SK-N-MC (cell line): ENCODE measurements at regions not wholly inside any gene's neighbourhood (a gene's known extent, or its start where the extent isn't known, plus 50 kb on each side); places are given as distances from the start of the nearest gene placed in this dataset.

Experiments used
- DNase-seq: peaks from one replicate; pipeline ENCODE4 v3.0.0-alpha.2; 2011; ENCODE audit warnings: low read depth, low spot score
- H3K27ac ChIP-seq: fragments of 200-600 bp; sonication (generic); 2 replicates; pipeline ENCODE4 v1.5.1; 2016; ENCODE audit warnings: mixed run types
- H3K36me3 ChIP-seq: fragments of 200-600 bp; sonication (generic); 2 replicates; pipeline ENCODE4 v1.6.1; 2017; ENCODE audit warnings: antibody characterized with exemption, low read length, mixed read lengths; ENCODE audit not compliant: insufficient read depth
- H3K4me3 ChIP-seq: fragments of 200-600 bp; sonication (generic); 2 replicates; pipeline ENCODE4 v1.5.1; 2016
- H3K9ac ChIP-seq: fragments of 200-600 bp; sonication (generic); 2 replicates; pipeline ENCODE4 v1.8.0; 2017; ENCODE audit warnings: mixed run types, mixed read lengths; ENCODE audit not compliant: insufficient read length
- H3K9me3 ChIP-seq: fragments of 200-600 bp; sonication (generic); 2 replicates; pipeline ENCODE4 v1.6.1; 2017; ENCODE audit warnings: low read depth, mild to moderate bottlenecking, antibody characterized with exemption, low read length, moderate library complexity, mixed read lengths
- EZH2 ChIP-seq: fragments of 200-600 bp; sonication (generic); IDR thresholded peaks from one replicate; pipeline ENCODE4 v1.6.1; 2017; ENCODE audit warnings: antibody characterized with exemption
- FOXP2 ChIP-seq: optimal IDR thresholded peaks from 2 replicates; pipeline ENCODE3; 2011; ENCODE audit warnings: mild to moderate bottlenecking, moderate library complexity; ENCODE audit not compliant: insufficient read depth; ENCODE audit errors: extremely low read length, control extremely low read depth
- POLR2AphosphoS5 ChIP-seq: IDR thresholded peaks from 2 replicates; pipeline ENCODE4 v1.6.1; 2012; ENCODE audit warnings: mild to moderate bottlenecking, low read depth, low read length, borderline replicate concordance

- H3K27ac ChIP-seq, result 0 out of 2 replicates have a peak overlapping the region, but pooled peaks have one; percentile 20
- H3K9me3 ChIP-seq, result no peaks in the 10 kb centered on the region
- no peak for TF ChIP-seq FOXP2
- no peak for TF ChIP-seq POLR2AphosphoS5
- no peak for TF ChIP-seq EZH2
- H3K36me3 ChIP-seq, result no peaks in the 10 kb centered on the region
- no peak overlapping the region for H3K4me3 ChIP-seq
- DNase-seq, result no peak
- H3K9ac ChIP-seq, result no peak overlapping the region
Observed at GRCh38 chr2:188766471-188766856, 207.7 kb upstream of the COL3A1 start.

- Histone ChIP-seq H3K27ac (no peak overlapping the region), H3K9ac (no peak overlapping the region), H3K9me3 (no peaks in the 10 kb centered on the region), H3K36me3 (no peaks in the 10 kb centered on the region), H3K4me3 (no peak overlapping the region)
- DNase-seq, result no peak
- no peak for TF ChIP-seq EZH2
Observed at GRCh38 chr2:188767176-188767575, 207.0 kb upstream of the COL3A1 start.

DNA sequence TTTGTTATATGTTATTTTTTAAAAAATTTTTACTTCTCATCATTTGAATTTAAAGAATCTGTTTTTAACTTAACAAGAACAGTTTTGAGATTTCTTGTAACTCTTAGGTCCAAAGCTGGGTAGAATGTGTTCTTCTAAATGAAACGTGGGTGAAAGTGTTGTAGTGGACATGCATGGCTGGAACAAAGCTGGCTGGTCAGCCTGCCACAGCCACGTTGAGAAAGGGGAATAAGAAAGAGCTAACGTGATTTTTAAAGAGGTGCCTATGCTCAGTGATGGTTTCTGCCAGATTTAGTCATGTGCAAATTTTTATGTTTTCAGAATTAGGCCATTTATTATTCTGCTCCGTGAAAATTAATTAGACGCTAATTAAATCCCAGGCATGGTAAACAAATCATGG is 203.9 kb upstream of the COL3A1 start:
- TF ChIP-seq POLR2AphosphoS5, result no peak
- TF ChIP-seq FOXP2, result no peak
- TF ChIP-seq EZH2, result no peak
- DNase-seq, result no peak
- Histone ChIP-seq H3K9ac (no peak overlapping the region), H3K9me3 (no peaks in the 10 kb centered on the region), H3K36me3 (no peaks in the 10 kb centered on the region), H3K27ac (no peak overlapping the region), H3K4me3 (no peak overlapping the region)

DNA sequence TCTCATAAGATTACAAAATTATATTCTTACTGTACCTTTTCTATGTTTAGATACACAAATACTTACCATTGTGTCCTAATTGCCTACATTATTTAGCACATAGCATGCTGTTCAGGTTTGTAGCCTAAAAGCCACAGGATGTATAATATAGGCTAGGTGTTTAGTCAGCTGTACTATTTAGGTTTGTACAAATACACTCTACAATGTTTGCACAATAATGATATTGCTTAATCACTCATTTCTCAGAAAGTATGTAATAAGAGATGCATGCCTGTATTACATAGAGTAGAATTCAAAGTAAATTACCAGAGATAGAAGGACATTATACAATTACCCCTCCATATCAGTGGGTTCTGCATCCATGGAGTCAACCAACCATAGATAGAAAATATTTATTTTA is 201.1 kb upstream of the COL3A1 start:
- Histone ChIP-seq H3K9me3 (no peaks in the 10 kb centered on the region), H3K4me3 (no peak overlapping the region), H3K9ac (no peak overlapping the region), H3K36me3 (no peaks in the 10 kb centered on the region), H3K27ac (no peak overlapping the region)
- no peak for TF ChIP-seq EZH2
- no peak for TF ChIP-seq POLR2AphosphoS5
- no peak for TF ChIP-seq FOXP2
- no peak for DNase-seq

GRCh38 chr2:188776634-188777033 is 197.5 kb upstream of the COL3A1 start:
- no peak for DNase-seq
- Histone ChIP-seq H3K36me3 (no peaks in the 10 kb centered on the region), H3K4me3 (no peak overlapping the region), H3K27ac (no peak overlapping the region), H3K9me3 (no peaks in the 10 kb centered on the region), H3K9ac (no peak overlapping the region)
- TF ChIP-seq FOXP2 (no peak), EZH2 (no peak), POLR2AphosphoS5 (no peak)

GRCh38 chr2:188784269-188784762 is 189.9 kb upstream of the COL3A1 start:
- Histone ChIP-seq H3K4me3 (no peak overlapping the region), H3K36me3 (no peaks in the 10 kb centered on the region), H3K27ac (no peak overlapping the region), H3K9ac (no peak overlapping the region), H3K9me3 (no peaks in the 10 kb centered on the region)
- no peak for TF ChIP-seq EZH2
- no peak for DNase-seq

DNA sequence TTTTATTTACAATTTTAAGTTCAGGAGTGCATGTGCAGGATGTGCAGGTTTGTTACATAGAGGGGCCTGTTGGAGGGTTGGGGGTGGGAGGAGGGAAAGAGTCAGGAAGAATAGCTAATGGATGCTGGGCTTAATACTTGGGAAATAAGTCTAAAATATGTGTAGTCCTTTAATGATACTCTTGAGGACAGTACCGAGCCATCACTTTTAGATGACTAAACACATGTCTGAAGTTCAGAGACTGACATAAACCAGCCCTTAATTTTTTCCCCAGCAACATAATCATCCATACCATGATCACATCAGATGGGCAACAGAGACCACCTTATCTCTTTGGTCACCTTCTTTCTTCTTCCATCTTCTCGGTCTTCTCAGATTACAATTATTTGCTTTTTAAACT is 189.1 kb upstream of the COL3A1 start:
- DNase-seq, result no peak
- no peaks in the 10 kb centered on the region for H3K9me3 ChIP-seq
- TF ChIP-seq POLR2AphosphoS5, result no peak
- no peak for TF ChIP-seq EZH2
- no peak for TF ChIP-seq FOXP2
- H3K4me3 ChIP-seq, result no peak overlapping the region
- H3K27ac ChIP-seq, result no peak overlapping the region
- no peaks in the 10 kb centered on the region for H3K36me3 ChIP-seq
- H3K9ac ChIP-seq, result no peak overlapping the region

- H3K27ac ChIP-seq, result no peak overlapping the region
- DNase-seq, result no peak
- no peak for TF ChIP-seq POLR2AphosphoS5
- no peak for TF ChIP-seq EZH2
- TF ChIP-seq FOXP2, result no peak
- H3K4me3 ChIP-seq, result no peak overlapping the region
- H3K36me3 ChIP-seq, result no peaks in the 10 kb centered on the region
- H3K9ac ChIP-seq, result no peak overlapping the region
- no peaks in the 10 kb centered on the region for H3K9me3 ChIP-seq
Observed at GRCh38 chr2:188785490-188785889, 188.7 kb upstream of the COL3A1 start.

- H3K9ac ChIP-seq, result peak overlapping the region; percentile 37
- DNase-seq, result no peak
- peak overlapping the region; percentile 66 for H3K4me3 ChIP-seq
- no peaks in the 10 kb centered on the region for H3K9me3 ChIP-seq
- TF ChIP-seq EZH2, result no peak
- TF ChIP-seq FOXP2, result no peak
- no peak for TF ChIP-seq POLR2AphosphoS5
- H3K27ac ChIP-seq, result peak overlapping the region; percentile 69
- no peaks in the 10 kb centered on the region for H3K36me3 ChIP-seq
Observed at GRCh38 chr2:188786368-188786841, 187.8 kb upstream of the COL3A1 start.
